ENCODE measurements at regions not wholly inside any gene's neighbourhood (a gene's known extent, or its start where the extent isn't known, plus 50 kb on each side); places are given as distances from the start of the nearest gene placed in this dataset.

DNA sequence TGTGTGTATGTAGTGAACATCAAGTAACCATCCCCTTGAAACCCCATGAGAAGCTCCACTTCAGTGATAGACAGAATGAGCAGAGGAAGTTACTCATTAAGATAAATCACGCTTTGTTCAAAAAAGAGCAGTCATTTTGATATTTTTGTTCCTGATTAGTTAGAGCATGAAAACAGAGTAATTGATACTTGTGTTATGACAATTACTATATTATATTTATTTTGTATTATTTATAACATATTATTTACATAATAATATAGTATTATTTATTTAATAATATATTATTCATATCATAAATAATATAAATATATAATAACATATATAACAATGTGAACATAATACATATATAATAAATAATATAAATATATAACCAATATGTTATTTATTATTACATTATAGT, 580.9 kb downstream of the SOX5 start:
- TF ChIP-seq, protein P1, sequence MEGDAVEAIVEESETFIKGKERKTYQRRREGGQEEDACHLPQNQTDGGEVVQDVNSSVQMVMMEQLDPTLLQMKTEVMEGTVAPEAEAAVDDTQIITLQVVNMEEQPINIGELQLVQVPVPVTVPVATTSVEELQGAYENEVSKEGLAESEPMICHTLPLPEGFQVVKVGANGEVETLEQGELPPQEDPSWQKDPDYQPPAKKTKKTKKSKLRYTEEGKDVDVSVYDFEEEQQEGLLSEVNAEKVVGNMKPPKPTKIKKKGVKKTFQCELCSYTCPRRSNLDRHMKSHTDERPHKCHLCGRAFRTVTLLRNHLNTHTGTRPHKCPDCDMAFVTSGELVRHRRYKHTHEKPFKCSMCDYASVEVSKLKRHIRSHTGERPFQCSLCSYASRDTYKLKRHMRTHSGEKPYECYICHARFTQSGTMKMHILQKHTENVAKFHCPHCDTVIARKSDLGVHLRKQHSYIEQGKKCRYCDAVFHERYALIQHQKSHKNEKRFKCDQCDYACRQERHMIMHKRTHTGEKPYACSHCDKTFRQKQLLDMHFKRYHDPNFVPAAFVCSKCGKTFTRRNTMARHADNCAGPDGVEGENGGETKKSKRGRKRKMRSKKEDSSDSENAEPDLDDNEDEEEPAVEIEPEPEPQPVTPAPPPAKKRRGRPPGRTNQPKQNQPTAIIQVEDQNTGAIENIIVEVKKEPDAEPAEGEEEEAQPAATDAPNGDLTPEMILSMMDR (IDR thresholded peaks at IDR 0.05; ENCODE audit: low read depth, low read length, missing input control), result no peak
- TF ChIP-seq RXRA (IDR thresholded peaks at IDR 0.05) (no peak), RAD21 (IDR thresholded peaks at IDR 0.05) (no peak), HNF4A (conservative IDR thresholded peaks at IDR 0.05) (no peak), JUND (IDR thresholded peaks at IDR 0.05) (no peak)
- TF ChIP-seq, protein P2, sequence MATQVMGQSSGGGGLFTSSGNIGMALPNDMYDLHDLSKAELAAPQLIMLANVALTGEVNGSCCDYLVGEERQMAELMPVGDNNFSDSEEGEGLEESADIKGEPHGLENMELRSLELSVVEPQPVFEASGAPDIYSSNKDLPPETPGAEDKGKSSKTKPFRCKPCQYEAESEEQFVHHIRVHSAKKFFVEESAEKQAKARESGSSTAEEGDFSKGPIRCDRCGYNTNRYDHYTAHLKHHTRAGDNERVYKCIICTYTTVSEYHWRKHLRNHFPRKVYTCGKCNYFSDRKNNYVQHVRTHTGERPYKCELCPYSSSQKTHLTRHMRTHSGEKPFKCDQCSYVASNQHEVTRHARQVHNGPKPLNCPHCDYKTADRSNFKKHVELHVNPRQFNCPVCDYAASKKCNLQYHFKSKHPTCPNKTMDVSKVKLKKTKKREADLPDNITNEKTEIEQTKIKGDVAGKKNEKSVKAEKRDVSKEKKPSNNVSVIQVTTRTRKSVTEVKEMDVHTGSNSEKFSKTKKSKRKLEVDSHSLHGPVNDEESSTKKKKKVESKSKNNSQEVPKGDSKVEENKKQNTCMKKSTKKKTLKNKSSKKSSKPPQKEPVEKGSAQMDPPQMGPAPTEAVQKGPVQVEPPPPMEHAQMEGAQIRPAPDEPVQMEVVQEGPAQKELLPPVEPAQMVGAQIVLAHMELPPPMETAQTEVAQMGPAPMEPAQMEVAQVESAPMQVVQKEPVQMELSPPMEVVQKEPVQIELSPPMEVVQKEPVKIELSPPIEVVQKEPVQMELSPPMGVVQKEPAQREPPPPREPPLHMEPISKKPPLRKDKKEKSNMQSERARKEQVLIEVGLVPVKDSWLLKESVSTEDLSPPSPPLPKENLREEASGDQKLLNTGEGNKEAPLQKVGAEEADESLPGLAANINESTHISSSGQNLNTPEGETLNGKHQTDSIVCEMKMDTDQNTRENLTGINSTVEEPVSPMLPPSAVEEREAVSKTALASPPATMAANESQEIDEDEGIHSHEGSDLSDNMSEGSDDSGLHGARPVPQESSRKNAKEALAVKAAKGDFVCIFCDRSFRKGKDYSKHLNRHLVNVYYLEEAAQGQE (IDR thresholded peaks at IDR 0.05), result no peak
- TF ChIP-seq, protein P3, sequence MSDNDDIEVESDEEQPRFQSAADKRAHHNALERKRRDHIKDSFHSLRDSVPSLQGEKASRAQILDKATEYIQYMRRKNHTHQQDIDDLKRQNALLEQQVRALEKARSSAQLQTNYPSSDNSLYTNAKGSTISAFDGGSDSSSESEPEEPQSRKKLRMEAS (IDR thresholded peaks at IDR 0.05), result no peak

Data from liver (tissue), 3 donors.